A549 (cell line): ENCODE measurements at regions not wholly inside any gene's neighbourhood (a gene's known extent, or its start where the extent isn't known, plus 50 kb on each side); places are given as distances from the start of the nearest gene placed in this dataset.

Experiments used
- ATAC-seq, 2 experiments: fragments of 200-7000 bp in 1 of 2; fragments of >200 bp in 1 of 2; cut with Nextera tagmentation in 1 of 2; cut with Tn5 transposase in 1 of 2; 3 replicates each; pipeline versions ENCODE4 v1.8.0 to v1.9.1; 2018 to 2020; ENCODE audit warnings: mild to moderate bottlenecking in 1 of 2, moderate library complexity in 1 of 2
- CTCF ChIA-PET: fragments of 300-600 bp; sonication (Branson Sonifier 250); formaldehyde crosslinking; extraction: SDS; loops from one replicate; lab custom pipeline; 2021; ENCODE audit warnings: antibody characterized with exemption, inconsistent platforms; lab: Yijun Ruan, JAX
- POLR2A ChIA-PET: fragments of 350-600 bp; formaldehyde crosslinking; extraction: SDS; loops from one replicate; lab custom pipeline; 2021; ENCODE audit warnings: antibody characterized with exemption, inconsistent platforms; lab: Yijun Ruan, JAX
- DNase-seq, 2 experiments: peaks; one replicate each; pipeline versions ENCODE4 v3.0.0 to v3.0.0-alpha.2; 2011 to 2016; ENCODE audit warnings: low read depth in 1 of 2, low spot score in 1 of 2
- FAIRE-seq: peaks from 2 replicates; lab custom pipeline; 2011; peaks lifted over from hg19 to GRCh38; lab: Jason Lieb, UNC
- H3K27ac ChIP-seq, 2 experiments: fragments of >200 bp; sonication (Bioruptor Twin); formaldehyde crosslinking; 3 replicates each; pipeline ENCODE4 v1.5.1; 2016 to 2017
- H3K4me1 ChIP-seq: fragments of >200 bp; sonication (Bioruptor Twin); formaldehyde crosslinking; 3 replicates; pipeline ENCODE4 v1.6.1; 2016
- H3K4me2 ChIP-seq: fragments of >200 bp; sonication (Bioruptor Twin); formaldehyde crosslinking; 3 replicates; pipeline ENCODE4 v1.6.1; 2016
- H3K4me3 ChIP-seq: fragments of >200 bp; sonication (Bioruptor Twin); formaldehyde crosslinking; 3 replicates; pipeline ENCODE4 v1.5.1; 2016
- H3K9me3 ChIP-seq: fragments of >200 bp; sonication (Bioruptor Twin); formaldehyde crosslinking; 3 replicates; pipeline ENCODE4 v1.6.1; 2016
- ATOH8 ChIP-seq: fragments of 250-450 bp; sonication (Bioruptor Pico); IDR thresholded peaks from 2 replicates; pipeline ENCODE4 v1.5.0; 2020; ENCODE audit warnings: low read depth, mild to moderate bottlenecking, moderate library complexity
- BHLHE40 ChIP-seq: IDR thresholded peaks from 2 replicates; pipeline ENCODE4 v1.6.1; 2012; ENCODE audit warnings: low read depth, low read length, inconsistent platforms
- CEBPB ChIP-seq, 2 experiments: fragments of >200 bp in 1 of 2; sonication (Bioruptor Twin) in 1 of 2; formaldehyde crosslinking in 1 of 2; IDR thresholded peaks; 2 replicates each; pipeline ENCODE4 v1.6.1; 2012 to 2016
- CHD4 ChIP-seq: fragments of 200-600 bp; sonication (generic); IDR thresholded peaks from 2 replicates; pipeline ENCODE4 v1.6.1; 2016; ENCODE audit warnings: antibody characterized with exemption, mild to moderate bottlenecking, borderline replicate concordance
- E2F6 ChIP-seq: IDR thresholded peaks from 2 replicates; pipeline ENCODE4 v1.6.1; 2012; ENCODE audit warnings: low read depth, borderline replicate concordance
- EHMT2 ChIP-seq: fragments of 200-600 bp; sonication (generic); IDR thresholded peaks from 2 replicates; pipeline ENCODE4 v1.6.1; 2016; ENCODE audit warnings: antibody characterized with exemption, low read depth, mild to moderate bottlenecking, moderate library complexity
- ELK1 ChIP-seq: fragments of 150-350 bp; IDR thresholded peaks from 2 replicates; pipeline ENCODE4 v1.6.1; 2014; ENCODE audit warnings: low read depth, mild to moderate bottlenecking, low read length
- FOXS1 ChIP-seq: fragments of 250-450 bp; sonication (Bioruptor Pico); IDR thresholded peaks from 2 replicates; pipeline ENCODE4 v1.5.0; 2020; ENCODE audit warnings: mild to moderate bottlenecking, moderate library complexity
- GATA3 ChIP-seq: IDR thresholded peaks from 2 replicates; pipeline ENCODE4 v1.6.1; 2012; ENCODE audit warnings: borderline replicate concordance
- KDM1A ChIP-seq: fragments of 200-600 bp; sonication (generic); IDR thresholded peaks from 2 replicates; pipeline ENCODE4 v1.6.1; 2016; ENCODE audit warnings: low read depth, mild to moderate bottlenecking
- KDM5A ChIP-seq: fragments of 200-600 bp; sonication (generic); IDR thresholded peaks from 2 replicates; pipeline ENCODE4 v1.6.1; 2016; ENCODE audit warnings: antibody characterized with exemption, mild to moderate bottlenecking
- MAFK ChIP-seq: fragments of 450-650 bp; IDR thresholded peaks from 2 replicates; pipeline ENCODE4 v1.6.1; 2014; ENCODE audit not compliant: partially characterized antibody
- NPAS2 ChIP-seq: fragments of 250-450 bp; sonication (Bioruptor Pico); IDR thresholded peaks from 2 replicates; pipeline ENCODE4 v1.8.0; 2022; ENCODE audit warnings: mild to moderate bottlenecking, moderate library complexity, borderline replicate concordance
- PBX3 ChIP-seq: IDR thresholded peaks from 2 replicates; pipeline ENCODE4 v1.6.1; 2012
- RARB ChIP-seq: fragments of 250-450 bp; sonication (Bioruptor Pico); IDR thresholded peaks from 2 replicates; pipeline ENCODE4 v1.8.0; 2021; ENCODE audit warnings: mild to moderate bottlenecking, moderate library complexity
- RCOR1 ChIP-seq: fragments of 150-350 bp; IDR thresholded peaks from 2 replicates; pipeline ENCODE4 v1.6.1; 2014; ENCODE audit warnings: antibody characterized with exemption, low read length, low read depth
- REST ChIP-seq: fragments of 200-600 bp; sonication (generic); IDR thresholded peaks from 2 replicates; pipeline ENCODE4 v1.6.1; 2016; ENCODE audit warnings: antibody characterized with exemption, mild to moderate bottlenecking, moderate library complexity
- SREBF2 ChIP-seq: fragments of 450-650 bp; IDR thresholded peaks from 2 replicates; pipeline ENCODE4 v1.6.1; 2014; ENCODE audit warnings: mild to moderate bottlenecking, moderate library complexity
- ZC3H11A ChIP-seq: fragments of 450-650 bp; IDR thresholded peaks from 2 replicates; pipeline ENCODE4 v1.6.1; 2014; ENCODE audit warnings: antibody characterized with exemption, mild to moderate bottlenecking
- WGBS: methylation state at CpG from one replicate; pipeline ENCODE4 v1.1.6; 2017; ENCODE audit errors: missing lambda C conversion rate; 5-methylcytosine and 5-hydroxymethylcytosine counted together

- TF ChIP-seq KDM1A (no peak), E2F6 (no peak), ATOH8 (CRISPR knock-in tag) (no peak), REST (no peak)
Measured at GRCh38 chr13:40471076-40471475, 195.4 kb downstream of the FOXO1 start (continued).

GRCh38 chr13:40471911-40472310 is 194.5 kb downstream of the FOXO1 start:
- Histone ChIP-seq H3K4me3 (no peak overlapping the region), H3K4me2 (no peak overlapping the region), H3K9me3 (no peaks in the 10 kb centered on the region), H3K27ac (no peak overlapping the region), H3K4me1 (peaks cover 10% of the 10 kb centered on the region)
- FAIRE-seq (no peak), DNase-seq (no peak), ATAC-seq (no peak)
- TF ChIP-seq NPAS2 (no peak), MAFK (no peak), ZC3H11A (no peak), CEBPB (IDR thresholded peaks at IDR 0.05) (no peak), FOXS1 (CRISPR knock-in tag) (no peak), EHMT2 (no peak), GATA3 (no peak), E2F6 (no peak)
- ChIA-PET CTCF (interaction anchor here (1.0 kb wide), 1 partner anchor 12 kb away, joined by 3 read pairs; no protein-coding TSS in a partner anchor), POLR2A (no interaction called here)
- WGBS, result 95% methylated on average over 10 of the region's 10 CpGs

GRCh38 chr13:40472427-40473220 is 193.8 kb downstream of the FOXO1 start:
- CTCF ChIA-PET, result interaction anchor here (1.0 to 1.3 kb wide), 2 partner anchors 12 to 13 kb away, joined by 3 read pairs; no protein-coding TSS in a partner anchor
- Histone ChIP-seq H3K9me3 (no peaks in the 10 kb centered on the region), H3K4me2 (no peak overlapping the region), H3K4me1 (peaks cover 14% of the 10 kb centered on the region), H3K4me3 (no peak overlapping the region), H3K27ac (no peak overlapping the region)
- DNase-seq (no peak), ATAC-seq (no peak), FAIRE-seq (no peak)
- WGBS, result 61% methylated on average over 3 of the region's 8 CpGs
- POLR2A ChIA-PET, result no interaction called here
- TF ChIP-seq KDM5A (no peak), E2F6 (no peak), ELK1 (no peak), SREBF2 (no peak), RARB (CRISPR knock-in tag) (no peak), RCOR1 (no peak), BHLHE40 (no peak), PBX3 (no peak), CHD4 (no peak)
